ENCODE measurements at regions not wholly inside any gene's neighbourhood (a gene's known extent, or its start where the extent isn't known, plus 50 kb on each side); places are given as distances from the start of the nearest gene placed in this dataset.
"Not testable (repeated sequence)": the region's sequence is repeated elsewhere in the genome, so short reads cannot be mapped to it uniquely, and the experiment has no call there.

DNA sequence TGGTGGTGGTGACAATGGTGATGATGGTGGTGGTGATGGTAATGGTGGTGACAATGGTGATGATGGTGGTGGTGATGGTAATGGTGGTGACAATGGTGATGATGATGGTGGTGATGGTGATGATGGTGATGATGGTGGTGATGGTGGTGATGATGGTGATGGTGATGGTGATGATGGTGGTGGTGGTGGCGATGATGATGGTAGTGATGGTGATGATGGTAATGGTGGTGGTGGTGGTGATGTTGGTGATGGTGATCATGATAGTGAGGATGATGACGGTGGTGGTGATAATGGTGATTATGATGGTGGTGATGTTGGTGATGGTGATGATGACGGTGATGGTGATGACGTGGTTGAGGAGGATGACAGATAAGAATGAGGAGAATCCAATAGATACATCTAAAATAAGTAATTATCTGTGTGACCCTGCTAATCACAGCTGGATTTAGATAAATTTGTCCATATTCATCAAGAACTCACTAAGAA, 170.7 kb upstream of the SFSWAP start:
- no peak overlapping the region for H3K4me3 ChIP-seq (replicated peaks in 1 of 3)
- H3K4me1 ChIP-seq, result no peaks in the 10 kb centered on the region
- H3K27ac ChIP-seq, result no peak overlapping the region
- intact Hi-C loops (cut with DNase I), result no loop called here
- TF ChIP-seq, protein P1, sequence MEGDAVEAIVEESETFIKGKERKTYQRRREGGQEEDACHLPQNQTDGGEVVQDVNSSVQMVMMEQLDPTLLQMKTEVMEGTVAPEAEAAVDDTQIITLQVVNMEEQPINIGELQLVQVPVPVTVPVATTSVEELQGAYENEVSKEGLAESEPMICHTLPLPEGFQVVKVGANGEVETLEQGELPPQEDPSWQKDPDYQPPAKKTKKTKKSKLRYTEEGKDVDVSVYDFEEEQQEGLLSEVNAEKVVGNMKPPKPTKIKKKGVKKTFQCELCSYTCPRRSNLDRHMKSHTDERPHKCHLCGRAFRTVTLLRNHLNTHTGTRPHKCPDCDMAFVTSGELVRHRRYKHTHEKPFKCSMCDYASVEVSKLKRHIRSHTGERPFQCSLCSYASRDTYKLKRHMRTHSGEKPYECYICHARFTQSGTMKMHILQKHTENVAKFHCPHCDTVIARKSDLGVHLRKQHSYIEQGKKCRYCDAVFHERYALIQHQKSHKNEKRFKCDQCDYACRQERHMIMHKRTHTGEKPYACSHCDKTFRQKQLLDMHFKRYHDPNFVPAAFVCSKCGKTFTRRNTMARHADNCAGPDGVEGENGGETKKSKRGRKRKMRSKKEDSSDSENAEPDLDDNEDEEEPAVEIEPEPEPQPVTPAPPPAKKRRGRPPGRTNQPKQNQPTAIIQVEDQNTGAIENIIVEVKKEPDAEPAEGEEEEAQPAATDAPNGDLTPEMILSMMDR (IDR thresholded peaks at IDR 0.05), result no peak
- no peak for TF ChIP-seq POLR2A (IDR thresholded peaks at IDR 0.05)
- no peaks in the 10 kb centered on the region for H3K9me3 ChIP-seq
- 96% methylated on average over 4 of the region's 4 CpGs for WGBS, 2 donors
- H3K36me3 ChIP-seq, result no peaks in the 10 kb centered on the region
- H3K27me3 ChIP-seq, result no peaks in the 10 kb centered on the region
- DNase-seq, result no peak

DNA sequence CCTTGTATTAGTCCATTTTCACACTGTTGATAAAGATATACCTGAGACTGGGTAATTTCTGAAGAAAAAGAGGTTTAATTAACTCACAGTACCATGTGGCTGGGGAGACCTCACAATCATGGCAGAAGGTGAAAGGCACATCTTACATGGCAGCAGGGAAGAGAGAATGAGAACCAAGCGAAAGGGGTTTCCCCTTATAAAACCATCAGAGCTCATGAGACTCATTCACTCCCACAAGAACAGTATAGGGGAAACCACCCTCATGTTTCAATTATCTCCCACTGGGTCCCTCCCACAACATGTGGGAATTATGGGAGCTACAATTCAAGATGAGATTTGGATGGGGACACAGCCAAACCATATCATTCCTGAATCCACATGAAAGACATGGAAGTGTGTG, 169.4 kb upstream of the SFSWAP start:
- 85 to 90% methylated on average over 1 of the region's 1 CpG for WGBS, 2 donors
- H3K9me3 ChIP-seq; DNase-seq; intact Hi-C loops (cut with DNase I); H3K27me3 ChIP-seq; H3K4me3 ChIP-seq (replicated peaks in 1 of 3); H3K4me1 ChIP-seq; H3K27ac ChIP-seq; H3K36me3 ChIP-seq: not testable (repeated sequence)

DNA sequence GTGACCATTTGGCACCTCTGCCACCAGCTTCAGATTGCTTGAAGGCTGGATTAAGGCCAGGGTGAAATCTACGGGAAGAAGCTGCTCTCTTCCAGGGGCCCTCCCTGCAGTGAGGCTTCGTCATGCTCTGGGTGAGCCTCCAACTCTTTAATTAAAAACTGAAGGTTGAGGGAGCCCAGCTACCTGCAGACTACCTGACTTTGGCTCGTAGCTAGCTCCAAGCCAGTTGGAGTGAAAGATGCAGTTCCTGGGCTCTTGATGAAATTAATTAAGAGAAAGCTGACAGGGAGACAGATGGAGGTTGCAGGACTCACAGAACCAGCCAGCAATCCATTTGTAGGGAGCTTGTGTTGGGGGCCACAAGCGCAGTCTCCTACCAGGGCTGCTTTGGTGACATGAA, 168.5 kb upstream of the SFSWAP start:
- H3K9me3 ChIP-seq, result no peaks in the 10 kb centered on the region
- H3K27me3 ChIP-seq, result no peaks in the 10 kb centered on the region
- H3K4me1 ChIP-seq, result no peaks in the 10 kb centered on the region
- H3K36me3 ChIP-seq, result no peaks in the 10 kb centered on the region
- TF ChIP-seq, protein P1 (IDR thresholded peaks at IDR 0.05), result no peak
- TF ChIP-seq POLR2A (IDR thresholded peaks at IDR 0.05), result no peak
- no peak overlapping the region for H3K27ac ChIP-seq
- WGBS, 2 donors, result 79 to 80% methylated on average over 2 to 4 of the region's 4 CpGs
- H3K4me3 ChIP-seq (replicated peaks in 1 of 3), result no peak overlapping the region
- no peak for DNase-seq
- intact Hi-C loops (cut with DNase I), result no loop called here

DNA sequence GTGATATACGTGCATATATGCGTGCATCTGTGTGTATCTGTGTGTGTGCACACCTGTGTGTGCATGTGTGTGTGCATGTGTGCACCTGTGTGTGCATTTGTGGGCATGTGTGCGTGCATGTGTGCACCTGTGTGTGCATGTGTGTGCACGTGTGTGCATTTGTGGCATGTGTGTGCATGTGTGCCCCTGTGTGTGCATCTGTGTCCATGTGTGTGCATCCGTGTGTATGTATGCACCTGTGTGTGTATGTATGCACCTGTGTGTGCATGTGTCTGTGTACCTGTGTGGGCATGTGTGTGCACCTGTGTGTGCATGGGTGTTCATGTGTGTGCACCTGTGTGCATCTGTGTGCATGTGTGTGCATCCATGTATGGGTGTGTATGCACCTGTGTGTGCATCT, 167.8 kb upstream of the SFSWAP start:
- Histone ChIP-seq H3K9me3 (no peaks in the 10 kb centered on the region), H3K27me3 (no peaks in the 10 kb centered on the region), H3K4me1 (no peaks in the 10 kb centered on the region), H3K27ac (no peak overlapping the region), H3K4me3 (replicated peaks in 1 of 3) (no peak overlapping the region), H3K36me3 (no peaks in the 10 kb centered on the region)
- DNase-seq, result no peak
- WGBS, 2 donors, result 83 to 96% methylated on average over 5 of the region's 5 CpGs
- no peak for TF ChIP-seq POLR2A (IDR thresholded peaks at IDR 0.05)
- TF ChIP-seq, protein P1 (IDR thresholded peaks at IDR 0.05), result no peak
- intact Hi-C loops (cut with DNase I), result no loop called here

DNA sequence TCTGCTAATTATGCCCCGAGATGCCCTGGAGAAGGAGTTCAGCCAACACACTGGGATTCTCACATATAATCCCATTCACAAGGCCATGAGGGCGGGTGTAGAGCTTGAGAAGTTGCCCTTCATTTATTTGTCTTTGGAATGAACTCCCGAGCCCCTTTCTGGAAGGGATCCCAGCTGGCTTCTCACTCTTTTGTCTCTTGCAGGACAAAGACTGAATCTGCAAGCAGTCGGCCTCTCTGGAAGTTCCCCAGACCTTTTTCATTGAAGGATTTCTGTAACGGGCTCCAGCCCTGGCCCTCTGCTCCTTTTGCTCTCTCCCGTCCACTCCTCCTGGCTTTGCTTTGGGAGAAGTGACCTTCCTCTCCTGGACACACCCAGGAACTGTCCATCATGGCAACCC, 163.3 kb upstream of the SFSWAP start:
- intact Hi-C loops (cut with DNase I), result no loop called here
- H3K4me1 ChIP-seq, result no peaks in the 10 kb centered on the region
- no peak for TF ChIP-seq POLR2A (IDR thresholded peaks at IDR 0.05)
- TF ChIP-seq, protein P1 (IDR thresholded peaks at IDR 0.05), result no peak
- 68 to 70% methylated on average over 6 of the region's 6 CpGs for WGBS, 2 donors
- H3K9me3 ChIP-seq, result no peaks in the 10 kb centered on the region
- H3K27ac ChIP-seq, result no peak overlapping the region
- no peak for DNase-seq
- H3K27me3 ChIP-seq, result no peaks in the 10 kb centered on the region
- H3K36me3 ChIP-seq, result no peaks in the 10 kb centered on the region
- no peak overlapping the region for H3K4me3 ChIP-seq (replicated peaks in 1 of 3)

DNA sequence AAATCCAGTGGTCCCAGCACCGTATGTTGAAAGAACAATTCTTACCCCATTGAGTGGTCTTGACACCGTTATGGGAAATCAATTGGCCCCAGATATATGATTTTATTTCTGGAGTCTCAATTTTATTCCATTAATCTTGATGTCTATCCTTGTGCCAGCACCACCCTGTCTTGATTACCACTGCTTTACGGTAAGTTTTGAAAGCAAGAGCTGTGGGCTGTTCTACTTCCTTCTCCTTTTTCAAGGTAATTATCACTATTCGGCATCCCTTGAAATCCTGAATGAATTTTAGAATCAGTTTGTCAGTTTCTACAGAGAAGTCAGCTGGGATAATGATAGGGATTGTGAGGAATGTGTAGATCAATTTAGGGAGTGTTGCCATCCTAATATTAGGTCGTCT, 160.8 kb upstream of the SFSWAP start:
- no peaks in the 10 kb centered on the region for H3K27me3 ChIP-seq
- TF ChIP-seq, protein P1 (IDR thresholded peaks at IDR 0.05), result no peak
- WGBS, 2 donors, result 81 to 88% methylated on average over 5 of the region's 5 CpGs
- H3K36me3 ChIP-seq, result no peaks in the 10 kb centered on the region
- no peaks in the 10 kb centered on the region for H3K4me1 ChIP-seq
- H3K27ac ChIP-seq, result no peak overlapping the region
- DNase-seq, result no peak
- no peaks in the 10 kb centered on the region for H3K9me3 ChIP-seq
- intact Hi-C loops (cut with DNase I), result no loop called here
- H3K4me3 ChIP-seq (replicated peaks in 1 of 3), result no peak overlapping the region
